HG02571 (cell line): ENCODE measurements at regions not wholly inside any gene's neighbourhood (a gene's known extent, or its start where the extent isn't known, plus 50 kb on each side); places are given as distances from the start of the nearest gene placed in this dataset.

Source experiments
- ATAC-seq: cut with Tn5 transposase; IDR thresholded peaks from one replicate; pipeline ENCODE4 v1.9.1; 2021; ENCODE audit warnings: mild to moderate bottlenecking, moderate library complexity; ENCODE audit not compliant: unreplicated experiment

GRCh38 chr14:87139299-87139698, 853.7 kb downstream of the GALC start:
- ATAC-seq: no peak

- no peak for ATAC-seq
These were observed 859.7 kb downstream of the GALC start for GRCh38 chr14:87133073-87133801.

GRCh38 chr14:87131879-87132278, 861.1 kb downstream of the GALC start:
- no peak for ATAC-seq

- ATAC-seq: no peak
These were observed 870.8 kb downstream of the GALC start for GRCh38 chr14:87122166-87122565.

- no peak for ATAC-seq
These were observed 871.3 kb downstream of the GALC start for GRCh38 chr14:87121716-87122115.

GRCh38 chr14:87115234-87115633, 877.7 kb downstream of the GALC start:
- no peak for ATAC-seq

- no peak for ATAC-seq
These were observed 879.7 kb downstream of the GALC start for GRCh38 chr14:87113286-87113685.

GRCh38 chr14:87111741-87112140, 881.2 kb downstream of the GALC start:
- ATAC-seq: no peak

- ATAC-seq: no peak
These were observed 881.9 kb downstream of the GALC start for GRCh38 chr14:87111126-87111525.

- no peak for ATAC-seq
These were observed 883.7 kb downstream of the GALC start for GRCh38 chr14:87109271-87109670.

- ATAC-seq: no peak
These were observed 884.3 kb downstream of the GALC start for GRCh38 chr14:87108726-87109125.

GRCh38 chr14:87102811-87103378, 890.1 kb downstream of the GALC start:
- no peak for ATAC-seq

- ATAC-seq: no peak
These were observed 896.0 kb downstream of the GALC start for GRCh38 chr14:87097015-87097414.

GRCh38 chr14:87094913-87095312, 898.1 kb downstream of the GALC start:
- no peak for ATAC-seq

- no peak for ATAC-seq
These were observed 904.4 kb downstream of the GALC start for GRCh38 chr14:87088588-87088987.

- no peak for ATAC-seq
These were observed 905.1 kb downstream of the GALC start for GRCh38 chr14:87087881-87088280.

GRCh38 chr14:87084908-87085307, 908.1 kb downstream of the GALC start:
- no peak for ATAC-seq

- no peak for ATAC-seq
These were observed 910.1 kb downstream of the GALC start for GRCh38 chr14:87082917-87083316.

- ATAC-seq: no peak
These were observed 912.0 kb downstream of the GALC start for GRCh38 chr14:87081004-87081403.

- ATAC-seq: no peak
These were observed 912.8 kb downstream of the GALC start for GRCh38 chr14:87080146-87080545.

GRCh38 chr14:87079416-87079815, 913.6 kb downstream of the GALC start:
- no peak for ATAC-seq

- ATAC-seq: no peak
These were observed 916.1 kb downstream of the GALC start for GRCh38 chr14:87076922-87077321.

- no peak for ATAC-seq
These were observed 916.8 kb downstream of the GALC start for GRCh38 chr14:87076146-87076545.
